ENCODE measurements at regions not wholly inside any gene's neighbourhood (a gene's known extent, or its start where the extent isn't known, plus 50 kb on each side); places are given as distances from the start of the nearest gene placed in this dataset.

DNA sequence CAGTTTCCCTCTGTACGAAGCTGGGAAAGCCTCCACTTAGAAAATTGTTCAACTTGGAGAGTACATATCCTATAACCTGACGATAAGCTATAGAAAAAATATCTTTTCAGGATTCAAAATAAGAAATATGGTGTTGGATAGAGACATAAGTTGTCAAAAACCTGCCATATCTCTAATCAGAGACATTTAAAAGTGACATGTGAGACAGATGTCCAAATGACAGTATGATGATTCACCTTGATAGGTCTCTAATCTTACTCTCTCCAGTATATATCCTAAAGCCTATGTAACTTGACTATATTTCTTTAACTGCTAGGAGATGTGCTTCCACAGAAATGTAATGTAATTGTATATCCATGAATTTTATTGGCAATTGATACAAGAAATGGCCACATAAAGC, 932.4 kb upstream of the MAN1A1 start:
- no peaks in the 10 kb centered on the region for H3K36me3 ChIP-seq (ENCODE audit: insufficient read depth)
- H3K9me3 Mint-ChIP-seq: no peaks in the 10 kb centered on the region
- H3K27me3 ChIP-seq (ENCODE audit: insufficient read depth): no peaks in the 10 kb centered on the region
- no peak overlapping the region for H3K4me2 ChIP-seq
- TF ChIP-seq POLR2AphosphoS5 (IDR thresholded peaks at IDR 0.05; ENCODE audit: low read depth) (no peak), EZH2 (IDR thresholded peaks at IDR 0.05; ENCODE audit: low read depth, unreplicated experiment) (no peak), STAT1 (IDR thresholded peaks at IDR 0.05; ENCODE audit: unreplicated experiment) (no peak), ZNF331 (CRISPR knock-in tag; IDR thresholded peaks at IDR 0.05; ENCODE audit: low read depth) (no peak), EZH2phosphoT487 (IDR thresholded peaks at IDR 0.05; ENCODE audit: unreplicated experiment) (no peak), ZNF114 (CRISPR knock-in tag; IDR thresholded peaks at IDR 0.05) (no peak), JUNB (IDR thresholded peaks at IDR 0.05; ENCODE audit: unreplicated experiment) (no peak), NANOG (IDR thresholded peaks at IDR 0.05; ENCODE audit: borderline replicate concordance) (no peak), CREB1 (CRISPR knock-in tag; IDR thresholded peaks at IDR 0.05; ENCODE audit: low read depth) (no peak)
- TF ChIP-seq, protein P1, sequence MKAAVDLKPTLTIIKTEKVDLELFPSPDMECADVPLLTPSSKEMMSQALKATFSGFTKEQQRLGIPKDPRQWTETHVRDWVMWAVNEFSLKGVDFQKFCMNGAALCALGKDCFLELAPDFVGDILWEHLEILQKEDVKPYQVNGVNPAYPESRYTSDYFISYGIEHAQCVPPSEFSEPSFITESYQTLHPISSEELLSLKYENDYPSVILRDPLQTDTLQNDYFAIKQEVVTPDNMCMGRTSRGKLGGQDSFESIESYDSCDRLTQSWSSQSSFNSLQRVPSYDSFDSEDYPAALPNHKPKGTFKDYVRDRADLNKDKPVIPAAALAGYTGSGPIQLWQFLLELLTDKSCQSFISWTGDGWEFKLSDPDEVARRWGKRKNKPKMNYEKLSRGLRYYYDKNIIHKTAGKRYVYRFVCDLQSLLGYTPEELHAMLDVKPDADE (IDR thresholded peaks at IDR 0.05): no peak
- TF ChIP-seq, protein P2, sequence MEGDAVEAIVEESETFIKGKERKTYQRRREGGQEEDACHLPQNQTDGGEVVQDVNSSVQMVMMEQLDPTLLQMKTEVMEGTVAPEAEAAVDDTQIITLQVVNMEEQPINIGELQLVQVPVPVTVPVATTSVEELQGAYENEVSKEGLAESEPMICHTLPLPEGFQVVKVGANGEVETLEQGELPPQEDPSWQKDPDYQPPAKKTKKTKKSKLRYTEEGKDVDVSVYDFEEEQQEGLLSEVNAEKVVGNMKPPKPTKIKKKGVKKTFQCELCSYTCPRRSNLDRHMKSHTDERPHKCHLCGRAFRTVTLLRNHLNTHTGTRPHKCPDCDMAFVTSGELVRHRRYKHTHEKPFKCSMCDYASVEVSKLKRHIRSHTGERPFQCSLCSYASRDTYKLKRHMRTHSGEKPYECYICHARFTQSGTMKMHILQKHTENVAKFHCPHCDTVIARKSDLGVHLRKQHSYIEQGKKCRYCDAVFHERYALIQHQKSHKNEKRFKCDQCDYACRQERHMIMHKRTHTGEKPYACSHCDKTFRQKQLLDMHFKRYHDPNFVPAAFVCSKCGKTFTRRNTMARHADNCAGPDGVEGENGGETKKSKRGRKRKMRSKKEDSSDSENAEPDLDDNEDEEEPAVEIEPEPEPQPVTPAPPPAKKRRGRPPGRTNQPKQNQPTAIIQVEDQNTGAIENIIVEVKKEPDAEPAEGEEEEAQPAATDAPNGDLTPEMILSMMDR (conservative IDR thresholded peaks at IDR 0.05; ENCODE audit: low read depth in 2 of 2): no peak
- TF ChIP-seq, protein P3, sequence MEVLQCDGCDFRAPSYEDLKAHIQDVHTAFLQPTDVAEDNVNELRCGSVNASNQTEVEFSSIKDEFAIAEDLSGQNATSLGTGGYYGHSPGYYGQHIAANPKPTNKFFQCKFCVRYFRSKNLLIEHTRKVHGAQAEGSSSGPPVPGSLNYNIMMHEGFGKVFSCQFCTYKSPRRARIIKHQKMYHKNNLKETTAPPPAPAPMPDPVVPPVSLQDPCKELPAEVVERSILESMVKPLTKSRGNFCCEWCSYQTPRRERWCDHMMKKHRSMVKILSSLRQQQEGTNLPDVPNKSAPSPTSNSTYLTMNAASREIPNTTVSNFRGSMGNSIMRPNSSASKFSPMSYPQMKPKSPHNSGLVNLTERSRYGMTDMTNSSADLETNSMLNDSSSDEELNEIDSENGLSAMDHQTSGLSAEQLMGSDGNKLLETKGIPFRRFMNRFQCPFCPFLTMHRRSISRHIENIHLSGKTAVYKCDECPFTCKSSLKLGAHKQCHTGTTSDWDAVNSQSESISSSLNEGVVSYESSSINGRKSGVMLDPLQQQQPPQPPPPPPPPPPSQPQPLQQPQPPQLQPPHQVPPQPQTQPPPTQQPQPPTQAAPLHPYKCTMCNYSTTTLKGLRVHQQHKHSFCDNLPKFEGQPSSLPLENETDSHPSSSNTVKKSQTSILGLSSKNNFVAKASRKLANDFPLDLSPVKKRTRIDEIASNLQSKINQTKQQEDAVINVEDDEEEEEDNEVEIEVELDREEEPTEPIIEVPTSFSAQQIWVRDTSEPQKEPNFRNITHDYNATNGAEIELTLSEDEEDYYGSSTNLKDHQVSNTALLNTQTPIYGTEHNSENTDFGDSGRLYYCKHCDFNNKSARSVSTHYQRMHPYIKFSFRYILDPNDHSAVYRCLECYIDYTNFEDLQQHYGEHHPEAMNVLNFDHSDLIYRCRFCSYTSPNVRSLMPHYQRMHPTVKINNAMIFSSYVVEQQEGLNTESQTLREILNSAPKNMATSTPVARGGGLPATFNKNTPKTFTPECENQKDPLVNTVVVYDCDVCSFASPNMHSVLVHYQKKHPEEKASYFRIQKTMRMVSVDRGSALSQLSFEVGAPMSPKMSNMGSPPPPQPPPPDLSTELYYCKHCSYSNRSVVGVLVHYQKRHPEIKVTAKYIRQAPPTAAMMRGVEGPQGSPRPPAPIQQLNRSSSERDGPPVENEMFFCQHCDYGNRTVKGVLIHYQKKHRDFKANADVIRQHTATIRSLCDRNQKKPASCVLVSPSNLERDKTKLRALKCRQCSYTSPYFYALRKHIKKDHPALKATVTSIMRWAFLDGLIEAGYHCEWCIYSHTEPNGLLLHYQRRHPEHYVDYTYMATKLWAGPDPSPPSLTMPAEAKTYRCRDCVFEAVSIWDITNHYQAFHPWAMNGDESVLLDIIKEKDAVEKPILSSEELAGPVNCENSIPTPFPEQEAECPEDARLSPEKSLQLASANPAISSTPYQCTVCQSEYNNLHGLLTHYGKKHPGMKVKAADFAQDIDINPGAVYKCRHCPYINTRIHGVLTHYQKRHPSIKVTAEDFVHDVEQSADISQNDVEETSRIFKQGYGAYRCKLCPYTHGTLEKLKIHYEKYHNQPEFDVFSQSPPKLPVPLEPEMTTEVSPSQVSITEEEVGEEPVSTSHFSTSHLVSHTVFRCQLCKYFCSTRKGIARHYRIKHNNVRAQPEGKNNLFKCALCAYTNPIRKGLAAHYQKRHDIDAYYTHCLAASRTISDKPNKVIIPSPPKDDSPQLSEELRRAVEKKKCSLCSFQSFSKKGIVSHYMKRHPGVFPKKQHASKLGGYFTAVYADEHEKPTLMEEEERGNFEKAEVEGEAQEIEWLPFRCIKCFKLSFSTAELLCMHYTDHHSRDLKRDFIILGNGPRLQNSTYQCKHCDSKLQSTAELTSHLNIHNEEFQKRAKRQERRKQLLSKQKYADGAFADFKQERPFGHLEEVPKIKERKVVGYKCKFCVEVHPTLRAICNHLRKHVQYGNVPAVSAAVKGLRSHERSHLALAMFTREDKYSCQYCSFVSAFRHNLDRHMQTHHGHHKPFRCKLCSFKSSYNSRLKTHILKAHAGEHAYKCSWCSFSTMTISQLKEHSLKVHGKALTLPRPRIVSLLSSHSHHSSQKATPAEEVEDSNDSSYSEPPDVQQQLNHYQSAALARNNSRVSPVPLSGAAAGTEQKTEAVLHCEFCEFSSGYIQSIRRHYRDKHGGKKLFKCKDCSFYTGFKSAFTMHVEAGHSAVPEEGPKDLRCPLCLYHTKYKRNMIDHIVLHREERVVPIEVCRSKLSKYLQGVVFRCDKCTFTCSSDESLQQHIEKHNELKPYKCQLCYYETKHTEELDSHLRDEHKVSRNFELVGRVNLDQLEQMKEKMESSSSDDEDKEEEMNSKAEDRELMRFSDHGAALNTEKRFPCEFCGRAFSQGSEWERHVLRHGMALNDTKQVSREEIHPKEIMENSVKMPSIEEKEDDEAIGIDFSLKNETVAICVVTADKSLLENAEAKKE (CRISPR knock-in tag; IDR thresholded peaks at IDR 0.05): no peak
- TF ChIP-seq, protein P4, sequence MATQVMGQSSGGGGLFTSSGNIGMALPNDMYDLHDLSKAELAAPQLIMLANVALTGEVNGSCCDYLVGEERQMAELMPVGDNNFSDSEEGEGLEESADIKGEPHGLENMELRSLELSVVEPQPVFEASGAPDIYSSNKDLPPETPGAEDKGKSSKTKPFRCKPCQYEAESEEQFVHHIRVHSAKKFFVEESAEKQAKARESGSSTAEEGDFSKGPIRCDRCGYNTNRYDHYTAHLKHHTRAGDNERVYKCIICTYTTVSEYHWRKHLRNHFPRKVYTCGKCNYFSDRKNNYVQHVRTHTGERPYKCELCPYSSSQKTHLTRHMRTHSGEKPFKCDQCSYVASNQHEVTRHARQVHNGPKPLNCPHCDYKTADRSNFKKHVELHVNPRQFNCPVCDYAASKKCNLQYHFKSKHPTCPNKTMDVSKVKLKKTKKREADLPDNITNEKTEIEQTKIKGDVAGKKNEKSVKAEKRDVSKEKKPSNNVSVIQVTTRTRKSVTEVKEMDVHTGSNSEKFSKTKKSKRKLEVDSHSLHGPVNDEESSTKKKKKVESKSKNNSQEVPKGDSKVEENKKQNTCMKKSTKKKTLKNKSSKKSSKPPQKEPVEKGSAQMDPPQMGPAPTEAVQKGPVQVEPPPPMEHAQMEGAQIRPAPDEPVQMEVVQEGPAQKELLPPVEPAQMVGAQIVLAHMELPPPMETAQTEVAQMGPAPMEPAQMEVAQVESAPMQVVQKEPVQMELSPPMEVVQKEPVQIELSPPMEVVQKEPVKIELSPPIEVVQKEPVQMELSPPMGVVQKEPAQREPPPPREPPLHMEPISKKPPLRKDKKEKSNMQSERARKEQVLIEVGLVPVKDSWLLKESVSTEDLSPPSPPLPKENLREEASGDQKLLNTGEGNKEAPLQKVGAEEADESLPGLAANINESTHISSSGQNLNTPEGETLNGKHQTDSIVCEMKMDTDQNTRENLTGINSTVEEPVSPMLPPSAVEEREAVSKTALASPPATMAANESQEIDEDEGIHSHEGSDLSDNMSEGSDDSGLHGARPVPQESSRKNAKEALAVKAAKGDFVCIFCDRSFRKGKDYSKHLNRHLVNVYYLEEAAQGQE (IDR thresholded peaks at IDR 0.05; ENCODE audit: unreplicated experiment): no peak
- H3K4me1 ChIP-seq (ENCODE audit: insufficient read depth): no peaks in the 10 kb centered on the region
- H3K36me3 Mint-ChIP-seq (ENCODE audit: low read depth): no peaks in the 10 kb centered on the region
- H3K27ac Mint-ChIP-seq: no peak overlapping the region
- no peaks in the 10 kb centered on the region for H3K27me3 Mint-ChIP-seq (ENCODE audit: insufficient read depth, low read depth, poor library complexity)
- DNase-seq (ENCODE audit: low spot score): no peak
- no peak for ATAC-seq
- H2AFZ ChIP-seq: no peak overlapping the region
- H3K4me1 Mint-ChIP-seq: peaks cover 4% of the 10 kb centered on the region; the same call in 2 of the 3 replicates
- no peak overlapping the region for H3K4me3 Mint-ChIP-seq
- H3F3A ChIP-seq (replicated peaks; ENCODE audit: low read depth): no peaks in the 10 kb centered on the region
- no peaks in the 10 kb centered on the region for H4K20me1 ChIP-seq (replicated peaks; ENCODE audit: insufficient read depth)
- H3K27ac ChIP-seq (ENCODE audit: low read depth): no peak overlapping the region
- H3K4me3 ChIP-seq: no peak overlapping the region
- H3K9me2 ChIP-seq (ENCODE audit: insufficient read depth): no peaks in the 10 kb centered on the region
- H3K79me2 ChIP-seq (replicated peaks; ENCODE audit: insufficient read depth): no peaks in the 10 kb centered on the region
